ENCODE measurements at regions not wholly inside any gene's neighbourhood (a gene's known extent, or its start where the extent isn't known, plus 50 kb on each side); places are given as distances from the start of the nearest gene placed in this dataset.

DNA sequence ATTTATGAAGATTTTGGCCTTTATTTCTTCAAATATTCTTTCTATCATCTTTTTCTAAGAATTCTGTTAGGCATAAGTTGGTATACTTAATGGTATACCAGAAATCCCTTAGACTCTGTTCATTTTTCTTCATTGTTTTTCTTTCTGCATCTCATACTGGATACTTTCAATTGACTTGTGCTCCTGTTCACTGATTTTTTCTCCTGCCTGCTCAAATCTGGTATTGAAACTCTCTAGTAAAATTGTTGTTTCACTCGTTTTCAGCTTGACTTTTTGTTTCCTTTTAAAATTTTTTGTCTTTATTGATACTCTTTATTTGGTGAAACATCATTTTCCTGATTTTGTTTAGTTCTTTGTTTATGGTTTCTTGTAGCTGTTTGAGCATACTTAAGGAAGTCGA lies 243.2 kb downstream of the TRIB2 start:
- H3K4me3 Mint-ChIP-seq: no peak overlapping the region
- peaks cover 18% of the 10 kb centered on the region for H3K4me1 Mint-ChIP-seq
- ATAC-seq (ENCODE audit: low read depth) (no peak), DNase-seq (no peak)
- peaks cover 17% of the 10 kb centered on the region for H3K27me3 Mint-ChIP-seq
- H3K9me3 Mint-ChIP-seq: peaks cover 7% of the 10 kb centered on the region
- H3K36me3 Mint-ChIP-seq: peaks cover 19% of the 10 kb centered on the region
- POLR2A ChIA-PET: no interaction called here
- H3K27ac Mint-ChIP-seq: no peak overlapping the region

DNA sequence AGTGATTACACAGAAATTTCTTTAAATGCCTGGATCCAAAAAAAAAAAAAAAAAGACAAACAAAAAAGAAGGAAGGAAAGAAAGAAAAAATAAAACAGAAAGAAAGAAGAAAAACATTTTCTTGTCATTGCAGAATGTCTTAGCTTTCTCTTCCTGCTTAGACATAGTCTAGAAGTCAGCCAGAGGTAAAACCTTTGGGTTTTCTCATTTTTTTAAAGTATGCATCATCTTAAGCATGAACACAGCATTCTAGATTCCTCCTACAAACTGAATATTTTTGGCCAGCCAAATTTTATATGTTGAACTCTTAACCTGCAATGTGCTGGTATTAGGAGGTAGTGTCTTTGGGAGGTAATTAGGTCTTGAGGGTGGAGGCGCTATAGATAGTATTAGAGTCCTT lies 243.9 kb downstream of the TRIB2 start:
- no peak for DNase-seq
- ATAC-seq (ENCODE audit: low read depth): no peak
- Mint-ChIP-seq H3K4me1 (peaks cover 24% of the 10 kb centered on the region), H3K9me3 (peaks cover 7% of the 10 kb centered on the region), H3K36me3 (peaks cover 19% of the 10 kb centered on the region), H3K27me3 (peaks cover 12% of the 10 kb centered on the region), H3K4me3 (no peak overlapping the region), H3K27ac (no peak overlapping the region)
- POLR2A ChIA-PET: no interaction called here

DNA sequence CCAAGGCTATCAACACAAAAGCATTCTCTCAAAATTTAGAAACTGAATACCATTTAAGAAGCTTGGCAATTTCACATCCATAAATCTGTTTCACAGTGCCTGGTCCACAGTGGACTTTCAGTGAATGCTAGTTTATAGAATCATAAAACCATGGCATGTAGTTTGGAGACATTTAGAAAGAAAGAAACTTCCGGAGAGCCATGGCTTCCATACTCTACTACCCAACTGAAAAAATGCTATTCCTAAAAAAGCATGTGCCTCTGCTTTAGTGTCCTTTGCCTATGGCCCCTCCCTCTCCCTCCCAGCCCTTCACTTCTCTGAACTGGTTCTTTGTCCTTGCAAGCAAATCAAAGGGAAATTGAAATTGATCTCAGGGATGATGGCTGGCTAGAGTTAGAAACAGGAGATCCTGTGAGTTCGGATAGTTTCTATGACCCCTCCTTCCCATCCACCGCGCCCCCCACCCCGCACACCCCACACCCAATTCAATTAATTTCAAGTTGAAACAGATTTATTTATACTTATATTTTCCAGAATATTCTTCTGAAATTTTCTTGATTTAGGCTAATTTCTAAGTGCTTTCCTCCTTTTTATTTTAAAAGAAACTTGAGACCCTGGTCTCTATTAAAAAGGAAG lies 248.3 kb downstream of the TRIB2 start:
- H3K36me3 Mint-ChIP-seq: peaks cover 18% of the 10 kb centered on the region
- DNase-seq (no peak), ATAC-seq (ENCODE audit: low read depth) (peak; percentile 27)
- H3K4me3 Mint-ChIP-seq: peak overlapping the region; percentile 65
- H3K27ac Mint-ChIP-seq: peak overlapping the region; percentile 82
- no peaks in the 10 kb centered on the region for H3K27me3 Mint-ChIP-seq
- H3K9me3 Mint-ChIP-seq: peaks cover 3% of the 10 kb centered on the region
- peaks cover 39% of the 10 kb centered on the region for H3K4me1 Mint-ChIP-seq
- POLR2A ChIA-PET: interaction anchor here (0.7 to 1.4 kb wide), 3 partner anchors 12 to 249 kb away, joined by 3 read pairs; partner anchors contain the start of gene TRIB2

DNA sequence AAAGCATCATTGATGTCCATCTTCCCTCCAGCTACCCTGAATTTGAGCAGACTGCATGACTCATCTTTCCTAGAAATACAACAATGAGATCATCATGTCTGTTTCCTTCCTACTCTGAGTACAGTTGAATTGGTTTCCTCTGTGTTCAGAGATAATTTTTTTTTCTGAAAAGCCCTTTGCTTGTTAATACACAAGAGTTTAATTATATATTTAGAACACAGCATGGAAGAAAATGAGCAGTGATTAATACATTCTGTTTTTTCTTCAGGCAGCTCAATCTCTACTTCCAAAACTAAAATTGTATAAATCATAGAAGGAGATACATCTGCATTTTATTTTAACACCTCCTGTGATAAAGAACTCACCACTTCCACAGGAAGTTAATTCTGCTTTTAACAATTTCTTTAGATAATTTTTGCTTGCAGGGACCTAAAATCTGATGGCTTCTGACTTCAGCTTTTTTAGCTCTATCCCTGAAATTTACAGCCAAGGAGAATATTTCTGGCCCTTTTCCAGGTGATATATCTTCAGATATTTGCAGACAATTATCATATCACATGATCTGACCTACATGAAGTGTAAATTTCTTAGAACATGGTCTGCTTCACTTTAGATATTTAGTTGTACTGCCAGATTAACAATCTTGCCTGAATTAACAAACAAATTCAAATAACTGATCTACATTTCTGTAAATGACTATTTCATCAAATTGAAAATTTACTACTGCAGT lies 249.0 kb downstream of the TRIB2 start:
- Mint-ChIP-seq H3K4me3 (peak overlapping the region; percentile 63), H3K27ac (peak overlapping the region; percentile 82), H3K27me3 (no peaks in the 10 kb centered on the region), H3K9me3 (peaks cover 3% of the 10 kb centered on the region), H3K4me1 (peaks cover 39% of the 10 kb centered on the region), H3K36me3 (peaks cover 19% of the 10 kb centered on the region)
- POLR2A ChIA-PET: interaction anchor here (0.7 to 1.4 kb wide), 3 partner anchors 13 to 249 kb away, joined by 3 read pairs; partner anchors contain the start of gene TRIB2
- ATAC-seq (ENCODE audit: low read depth) (peak; percentile 96), DNase-seq (no peak)

GRCh38 chr2:12967804-12968203 lies 251.1 kb downstream of the TRIB2 start:
- peaks cover 22% of the 10 kb centered on the region for H3K36me3 Mint-ChIP-seq
- DNase-seq: no peak
- no peaks in the 10 kb centered on the region for H3K27me3 Mint-ChIP-seq
- POLR2A ChIA-PET: no interaction called here
- peak overlapping the region; percentile 72 for H3K27ac Mint-ChIP-seq
- peaks cover 34% of the 10 kb centered on the region for H3K4me1 Mint-ChIP-seq
- peaks cover 9% of the 10 kb centered on the region for H3K9me3 Mint-ChIP-seq
- no peak for ATAC-seq (ENCODE audit: low read depth)
- no peak overlapping the region for H3K4me3 Mint-ChIP-seq

GRCh38 chr2:12968399-12968798 lies 251.7 kb downstream of the TRIB2 start:
- POLR2A ChIA-PET: no interaction called here
- H3K27me3 Mint-ChIP-seq: no peaks in the 10 kb centered on the region
- H3K4me1 Mint-ChIP-seq: peaks cover 29% of the 10 kb centered on the region
- no peak overlapping the region for H3K4me3 Mint-ChIP-seq
- H3K36me3 Mint-ChIP-seq: peaks cover 21% of the 10 kb centered on the region
- DNase-seq (no peak), ATAC-seq (ENCODE audit: low read depth) (no peak)
- peaks cover 10% of the 10 kb centered on the region for H3K9me3 Mint-ChIP-seq
- H3K27ac Mint-ChIP-seq: peak overlapping the region; percentile 72

DNA sequence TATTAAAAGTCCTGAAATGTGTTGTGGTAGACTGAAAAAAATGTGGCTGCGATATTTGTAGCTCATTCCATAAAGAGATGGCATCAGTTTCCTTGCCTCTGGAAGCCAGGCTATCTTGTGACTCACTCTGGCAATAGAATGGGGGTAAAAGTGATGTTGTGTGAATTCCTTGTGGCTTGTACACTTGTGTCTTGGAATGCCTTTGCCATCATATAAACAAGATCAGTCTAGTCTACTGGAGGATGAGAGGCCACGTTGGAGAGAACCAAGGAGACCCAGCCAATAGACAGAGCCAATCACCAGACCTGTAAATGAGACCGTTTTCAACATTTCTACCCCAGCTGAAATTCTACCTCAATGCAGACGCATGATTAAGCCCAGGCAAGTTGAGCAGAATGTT lies 254.1 kb downstream of the TRIB2 start:
- peaks cover 17% of the 10 kb centered on the region for H3K36me3 Mint-ChIP-seq
- peaks cover 14% of the 10 kb centered on the region for H3K4me1 Mint-ChIP-seq
- POLR2A ChIA-PET: no interaction called here

GRCh38 chr2:12971581-12972365 lies 255.0 kb downstream of the TRIB2 start:
- ATAC-seq (ENCODE audit: low read depth) (no peak), DNase-seq (no peak)
- Mint-ChIP-seq H3K4me3 (no peak overlapping the region), H3K4me1 (peaks cover 7% of the 10 kb centered on the region), H3K36me3 (peaks cover 16% of the 10 kb centered on the region), H3K27ac (no peak overlapping the region), H3K27me3 (peaks cover 11% of the 10 kb centered on the region), H3K9me3 (peaks cover 13% of the 10 kb centered on the region)
- POLR2A ChIA-PET: no interaction called here

More for the DNA sequence above, 254.1 kb downstream of the TRIB2 start:
- DNase-seq (no peak), ATAC-seq (ENCODE audit: low read depth) (no peak)
- Mint-ChIP-seq H3K9me3 (peaks cover 13% of the 10 kb centered on the region), H3K27me3 (peaks cover 8% of the 10 kb centered on the region), H3K4me3 (no peak overlapping the region), H3K27ac (no peak overlapping the region)

- Mint-ChIP-seq H3K27me3 (peaks cover 23% of the 10 kb centered on the region), H3K4me1 (no peaks in the 10 kb centered on the region), H3K4me3 (no peak overlapping the region), H3K9me3 (peaks cover 8% of the 10 kb centered on the region), H3K27ac (no peak overlapping the region), H3K36me3 (peaks cover 2% of the 10 kb centered on the region)
- POLR2A ChIA-PET: no interaction called here
- no peak for DNase-seq
- no peak for ATAC-seq (ENCODE audit: low read depth)
Observed at GRCh38 chr2:12978066-12978835, 261.5 kb downstream of the TRIB2 start.

GRCh38 chr2:12979066-12979465 lies 262.3 kb downstream of the TRIB2 start:
- DNase-seq (no peak), ATAC-seq (ENCODE audit: low read depth) (no peak)
- POLR2A ChIA-PET: no interaction called here
- Mint-ChIP-seq H3K9me3 (peaks cover 6% of the 10 kb centered on the region), H3K27me3 (peaks cover 23% of the 10 kb centered on the region), H3K4me1 (no peaks in the 10 kb centered on the region), H3K27ac (no peak overlapping the region), H3K36me3 (no peaks in the 10 kb centered on the region), H3K4me3 (no peak overlapping the region)

- DNase-seq (no peak), ATAC-seq (ENCODE audit: low read depth) (no peak)
- POLR2A ChIA-PET: no interaction called here
Observed at GRCh38 chr2:12980817-12981216, 264.1 kb downstream of the TRIB2 start.

DNA sequence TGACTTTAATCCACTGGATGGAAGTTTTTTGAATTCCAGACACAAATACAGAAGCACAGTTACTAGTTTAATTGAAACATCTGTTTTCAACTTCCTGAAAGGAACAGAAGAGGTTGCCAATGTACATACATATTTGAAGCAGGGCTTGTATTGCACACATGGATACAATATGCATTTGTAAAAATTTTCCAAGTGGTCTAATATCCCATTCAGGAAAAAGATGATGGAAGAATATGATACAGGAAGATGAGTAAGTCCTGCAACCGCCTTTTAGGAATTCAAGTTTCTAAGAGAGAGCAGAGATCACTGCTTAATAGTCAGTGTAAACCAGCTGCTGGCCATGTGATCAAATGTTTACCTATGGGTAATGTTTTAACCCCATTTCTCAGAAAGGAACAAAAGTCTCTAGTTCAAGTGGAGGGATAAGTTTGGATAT lies 265.4 kb downstream of the TRIB2 start:
- ATAC-seq (ENCODE audit: low read depth): no peak
- no peaks in the 10 kb centered on the region for H3K36me3 Mint-ChIP-seq
- DNase-seq: no peak
- POLR2A ChIA-PET: no interaction called here
- H3K9me3 Mint-ChIP-seq: peaks cover 5% of the 10 kb centered on the region
- no peak overlapping the region for H3K4me3 Mint-ChIP-seq
- H3K27me3 Mint-ChIP-seq: peaks cover 10% of the 10 kb centered on the region
- H3K27ac Mint-ChIP-seq: no peak overlapping the region
- peaks cover 1% of the 10 kb centered on the region for H3K4me1 Mint-ChIP-seq

More at GRCh38 chr2:12980817-12981216, 264.1 kb downstream of the TRIB2 start:
- no peaks in the 10 kb centered on the region for H3K36me3 Mint-ChIP-seq
- no peak overlapping the region for H3K4me3 Mint-ChIP-seq
- no peaks in the 10 kb centered on the region for H3K4me1 Mint-ChIP-seq
- H3K27ac Mint-ChIP-seq: no peak overlapping the region
- peaks cover 5% of the 10 kb centered on the region for H3K9me3 Mint-ChIP-seq
- peaks cover 15% of the 10 kb centered on the region for H3K27me3 Mint-ChIP-seq

- peaks cover 4% of the 10 kb centered on the region for H3K27me3 Mint-ChIP-seq
- peaks cover 2% of the 10 kb centered on the region for H3K36me3 Mint-ChIP-seq
- ATAC-seq (ENCODE audit: low read depth) (no peak), DNase-seq (no peak)
- H3K4me1 Mint-ChIP-seq: peaks cover 9% of the 10 kb centered on the region
- H3K9me3 Mint-ChIP-seq: peaks cover 6% of the 10 kb centered on the region
- H3K4me3 Mint-ChIP-seq: no peak overlapping the region
- H3K27ac Mint-ChIP-seq: peak overlapping the region; percentile 44
- POLR2A ChIA-PET: interaction anchor here (0.6 kb wide), 1 partner anchor 112 kb away, joined by 3 read pairs; no protein-coding TSS in a partner anchor
Observed at GRCh38 chr2:12987246-12987645, 270.5 kb downstream of the TRIB2 start.
